HS-27A (cell line): ENCODE measurements at regions not wholly inside any gene's neighbourhood (a gene's known extent, or its start where the extent isn't known, plus 50 kb on each side); places are given as distances from the start of the nearest gene placed in this dataset.
"Not testable (repeated sequence)": the region's sequence is repeated elsewhere in the genome, so short reads cannot be mapped to it uniquely, and the experiment has no call there.

ENCODE experiments used
- DNase-seq: peaks from one replicate; pipeline ENCODE4 v3.0.0-alpha.2; 2012; ENCODE audit warnings: low read depth, missing footprints

- DNase-seq = no peak
These were observed 848.6 kb upstream of the PABPC4L start for GRCh38 chr4:135050086-135050717.

DNA sequence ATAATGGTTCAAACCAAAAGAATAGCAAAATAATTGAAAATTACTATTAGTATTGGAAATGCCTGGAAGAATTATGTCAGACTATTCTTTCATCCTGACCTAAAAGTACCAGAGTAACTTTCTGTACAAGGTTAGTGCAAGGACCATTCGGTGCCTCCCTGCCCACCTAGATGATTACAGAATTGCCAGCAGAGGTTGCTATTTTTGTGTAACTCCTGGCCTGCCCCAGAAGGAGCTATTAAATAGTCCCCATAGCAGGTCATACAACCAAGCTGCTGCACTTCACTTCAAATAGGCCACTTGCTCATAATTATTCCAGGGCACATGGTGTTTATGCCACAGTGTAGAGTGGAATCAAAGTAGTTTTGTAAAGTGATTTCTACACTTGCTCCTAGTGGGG, 831.1 kb upstream of the PABPC4L start:
- DNase-seq = no peak

DNA sequence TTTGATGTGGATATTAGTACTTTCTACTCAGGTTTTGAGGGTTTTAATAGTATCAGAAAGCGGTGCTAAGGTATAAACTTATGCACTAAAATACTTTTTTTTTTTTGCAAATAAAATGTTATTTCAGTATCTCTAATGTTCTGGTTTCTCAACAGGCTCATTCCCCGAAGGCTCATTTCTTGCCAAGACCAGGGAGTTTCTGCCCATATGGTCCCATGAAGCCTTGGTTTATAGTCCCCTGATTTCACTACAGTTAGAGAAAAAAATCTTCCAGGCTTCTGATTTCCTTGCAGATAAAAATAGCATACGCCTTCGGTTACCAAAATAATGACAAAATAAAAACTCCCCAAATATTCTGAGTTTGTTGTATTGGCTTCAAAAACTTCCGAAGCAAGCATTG, 814.2 kb upstream of the PABPC4L start:
- DNase-seq = no peak

- no peak for DNase-seq
These were observed 805.8 kb upstream of the PABPC4L start for GRCh38 chr4:135007400-135007799.

DNA sequence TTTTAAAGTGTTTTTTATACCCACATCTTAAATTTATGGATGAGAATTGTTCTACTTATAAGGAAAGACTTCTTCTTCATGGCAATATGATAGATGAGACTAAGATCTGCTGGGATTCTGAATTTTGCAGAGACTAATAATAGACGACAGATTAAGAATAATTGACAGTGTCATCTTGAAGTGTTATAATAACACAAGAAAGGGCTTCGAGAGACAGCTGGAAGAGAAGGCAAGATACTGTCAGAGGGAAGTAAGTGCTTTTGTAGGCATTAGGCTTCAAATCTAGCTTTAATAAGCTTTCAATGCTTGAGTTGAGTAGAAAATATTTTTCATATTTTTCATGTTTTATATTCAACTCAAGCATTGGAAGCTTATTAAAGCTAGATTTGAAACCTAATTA, 797.6 kb upstream of the PABPC4L start:
- DNase-seq = no peak

- no peak for DNase-seq
These were observed 760.4 kb upstream of the PABPC4L start for GRCh38 chr4:134961963-134962362.

DNA sequence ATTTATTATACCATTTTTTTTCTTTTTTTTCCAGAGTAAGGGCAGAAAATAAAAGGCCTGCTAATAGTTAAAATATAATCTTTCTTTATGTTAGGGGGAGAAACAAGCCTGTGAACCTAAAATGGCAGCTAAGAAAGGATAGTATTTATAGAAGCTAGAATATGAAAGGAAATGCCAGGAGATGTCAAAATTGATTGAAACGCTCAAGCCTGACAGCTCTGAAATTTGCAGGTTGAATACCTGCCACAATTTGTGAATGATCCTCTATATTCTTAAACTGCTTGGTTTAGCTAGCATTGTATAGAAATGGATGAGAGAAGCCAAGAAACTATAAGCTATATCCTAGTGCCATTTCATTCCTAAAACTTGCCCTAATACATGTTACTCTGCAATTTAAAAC, 757.3 kb upstream of the PABPC4L start:
- DNase-seq = no peak

DNA sequence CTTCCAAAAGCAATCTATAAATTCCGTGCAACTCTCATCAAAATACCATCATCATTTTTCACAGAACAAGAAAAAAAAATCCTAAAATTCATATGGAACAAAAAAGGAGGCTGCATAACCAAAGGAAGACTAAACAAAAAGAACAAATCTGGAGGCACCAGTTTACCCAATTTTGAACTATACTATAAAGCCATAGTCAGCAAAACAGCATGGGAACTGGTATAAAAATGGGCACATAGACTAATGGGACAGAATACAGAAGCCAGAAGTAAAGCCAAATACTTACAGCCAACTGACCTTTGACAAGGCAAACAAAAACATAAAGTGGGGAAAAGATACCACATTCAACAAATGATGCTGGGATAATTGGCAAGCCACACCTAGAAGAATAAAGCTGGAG, 753.5 kb upstream of the PABPC4L start:
- no peak for DNase-seq

- DNase-seq = no peak
These were observed 751.2 kb upstream of the PABPC4L start for GRCh38 chr4:134952775-134953174.

DNA sequence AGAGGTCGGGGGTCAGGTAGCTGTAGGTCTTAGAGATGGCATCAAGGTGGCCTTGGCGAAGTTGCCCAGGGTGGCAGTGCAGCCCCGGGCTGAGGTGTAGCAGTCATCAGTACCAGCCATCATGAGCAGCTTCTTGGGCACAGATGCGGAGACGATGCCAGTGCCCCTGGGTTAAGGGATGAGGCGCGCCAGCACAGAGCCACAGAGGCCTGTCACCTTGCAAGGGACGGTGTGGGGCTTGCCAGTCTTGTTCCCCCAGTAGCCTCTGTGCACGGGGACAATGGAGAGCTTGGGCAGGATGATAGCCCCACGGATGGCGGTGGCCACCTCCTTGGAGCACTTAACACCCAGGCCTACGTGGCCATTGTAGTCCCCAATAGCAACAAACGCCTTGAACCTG, 750.7 kb upstream of the PABPC4L start:
- no peak for DNase-seq

DNA sequence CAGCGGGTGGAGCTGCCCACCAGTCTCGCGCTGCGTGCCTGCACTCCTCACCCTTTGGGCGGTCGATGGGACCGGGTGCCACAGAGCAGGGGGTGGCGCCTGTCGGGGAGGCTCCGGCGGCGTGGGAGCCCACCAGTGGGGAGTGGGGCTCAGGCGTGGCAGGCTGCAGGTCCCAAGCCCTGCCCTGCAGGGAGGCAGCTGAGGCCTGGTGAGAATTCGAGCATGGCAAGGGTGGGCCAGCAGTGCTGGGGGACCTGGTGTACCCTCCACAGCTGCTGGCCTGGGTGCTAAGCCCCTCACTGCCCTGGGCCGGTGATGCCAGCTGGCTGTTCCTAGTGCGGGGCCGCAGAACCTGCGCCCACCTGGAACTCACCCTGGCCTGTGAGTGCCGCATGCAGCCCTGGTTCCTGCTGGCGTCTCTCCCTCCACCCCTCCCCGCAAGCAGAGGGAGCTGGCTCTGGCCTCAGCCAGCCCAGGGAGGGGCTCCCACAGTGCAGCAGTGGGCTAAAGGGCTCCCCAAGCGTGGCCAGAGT, 746.6 kb upstream of the PABPC4L start:
- no peak for DNase-seq

- no peak for DNase-seq
These were observed 742.5 kb upstream of the PABPC4L start for GRCh38 chr4:134944115-134944514.

- no peak for DNase-seq
These were observed 734.4 kb upstream of the PABPC4L start for GRCh38 chr4:134936014-134936413.

GRCh38 chr4:134935320-134935719, 733.7 kb upstream of the PABPC4L start:
- DNase-seq = no peak

DNA sequence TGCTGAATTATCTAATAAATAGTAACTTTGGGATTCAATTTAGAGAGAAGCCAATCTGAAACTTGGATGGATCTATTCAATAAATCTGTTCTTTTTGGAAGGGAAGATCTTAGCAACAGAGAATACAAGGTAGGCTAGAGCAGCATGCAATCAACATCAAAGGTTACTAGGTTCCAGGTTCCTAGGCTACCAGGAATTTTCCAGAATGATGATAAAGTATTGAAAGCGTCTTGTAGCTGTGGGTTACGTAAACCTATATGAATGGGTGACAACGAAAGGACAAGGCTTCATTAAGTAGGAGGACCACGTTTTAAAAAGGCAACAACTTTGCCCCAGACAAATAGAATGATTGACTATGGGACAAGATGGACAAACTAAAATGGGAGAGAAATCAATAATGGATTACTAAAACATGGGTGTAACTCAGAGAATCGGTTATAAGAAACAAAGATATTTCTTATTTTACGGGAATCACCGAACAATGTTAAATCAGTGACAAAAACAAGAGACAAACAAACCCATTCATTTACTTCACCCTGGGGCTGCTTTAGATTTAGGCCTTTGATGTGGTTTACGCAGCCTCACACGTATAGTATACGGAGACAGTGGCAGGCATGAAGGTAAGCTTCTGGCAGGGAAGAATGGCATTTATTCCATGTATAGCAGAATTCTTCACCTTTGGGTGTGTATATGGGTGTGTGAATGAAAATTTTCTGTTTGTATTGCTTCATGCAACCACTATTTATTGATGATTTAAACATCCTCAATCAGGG, 732.6 kb upstream of the PABPC4L start:
- DNase-seq = no peak

DNA sequence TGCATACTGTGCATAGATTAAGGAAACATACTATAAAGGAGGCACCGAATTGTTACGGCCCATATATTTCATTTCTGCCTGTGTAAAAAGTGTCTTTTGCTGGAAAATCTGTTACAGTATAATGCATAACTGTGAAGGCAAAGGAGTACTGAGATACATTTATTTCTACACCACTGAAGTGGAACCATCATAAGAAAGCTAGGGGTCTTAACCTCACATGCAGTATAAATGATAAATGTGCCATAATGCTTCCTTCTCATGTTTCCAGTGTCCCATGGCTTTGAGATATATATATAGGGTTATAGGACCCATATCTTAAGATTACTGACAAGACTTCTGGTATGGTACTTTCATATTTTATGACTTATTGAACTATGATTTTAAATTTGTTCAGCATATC, 713.8 kb upstream of the PABPC4L start:
- no peak for DNase-seq

DNA sequence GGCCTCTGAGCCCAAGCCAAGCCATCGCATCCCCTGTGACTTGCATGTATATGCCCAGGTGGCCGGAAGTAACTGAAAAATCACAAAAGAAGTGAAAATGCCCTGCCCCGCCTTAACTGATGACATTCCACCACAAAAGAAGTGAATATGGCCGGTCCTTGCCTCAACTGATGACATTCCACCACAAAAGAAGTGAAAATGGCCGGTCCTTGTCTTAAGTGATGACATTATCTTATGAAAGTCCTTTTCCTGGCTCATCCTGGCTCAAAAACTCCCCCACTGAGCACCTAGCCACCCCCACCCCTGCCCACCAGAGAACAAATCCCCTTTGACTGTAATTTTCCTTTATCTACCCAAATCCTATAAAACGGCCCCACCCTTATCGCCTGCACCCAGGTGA, 712.7 kb upstream of the PABPC4L start:
- not testable (repeated sequence) for DNase-seq

- no peak for DNase-seq
These were observed 710.4 kb upstream of the PABPC4L start for GRCh38 chr4:134911941-134912340.

DNA sequence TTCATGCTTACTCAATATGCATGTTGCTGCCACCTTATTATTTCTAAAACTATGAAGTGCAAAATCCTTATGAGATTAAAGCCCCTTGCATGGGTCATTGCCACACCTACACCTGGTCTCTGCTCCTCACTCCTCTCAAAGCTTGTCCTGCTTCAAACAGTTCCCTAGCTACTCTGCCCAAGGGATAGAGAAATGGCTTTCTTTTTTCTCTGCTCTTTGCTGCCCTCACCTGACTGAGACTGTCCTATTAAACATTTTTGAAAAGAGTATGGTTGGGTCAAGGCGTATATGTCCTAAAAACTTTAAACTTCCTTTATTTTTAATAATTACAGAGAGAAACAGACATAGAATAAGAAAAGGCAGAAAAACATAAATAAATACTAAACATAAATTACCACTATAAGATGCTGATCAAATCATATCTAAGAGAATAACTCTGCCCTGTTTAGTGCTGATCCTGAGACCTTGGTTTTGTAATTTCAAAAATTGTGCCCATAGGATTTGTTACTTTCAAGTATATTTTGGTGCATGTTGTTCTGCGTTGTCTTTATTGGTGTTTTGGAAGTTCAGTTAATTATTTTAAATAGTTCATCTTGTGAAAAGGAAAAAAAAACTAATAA, 704.9 kb upstream of the PABPC4L start:
- DNase-seq = no peak

DNA sequence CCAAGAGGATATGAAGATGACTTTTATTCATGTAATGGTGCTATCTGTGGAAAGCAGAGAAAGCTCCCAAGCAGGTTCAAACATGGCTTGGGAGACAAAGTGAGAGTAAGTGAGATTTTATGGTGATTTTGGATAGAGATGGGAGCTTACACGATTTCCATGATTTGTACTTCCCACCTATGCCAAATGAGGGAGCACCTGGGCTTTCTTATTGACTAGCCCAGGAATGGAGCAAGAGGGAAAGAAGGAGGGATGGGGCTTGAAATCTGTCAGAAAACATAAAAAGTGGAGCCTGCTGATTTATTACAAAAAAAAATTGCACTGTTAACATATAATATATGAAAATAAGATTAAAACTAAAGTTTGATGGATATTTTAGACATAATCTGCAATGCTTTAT, 703.5 kb upstream of the PABPC4L start:
- DNase-seq = no peak

DNA sequence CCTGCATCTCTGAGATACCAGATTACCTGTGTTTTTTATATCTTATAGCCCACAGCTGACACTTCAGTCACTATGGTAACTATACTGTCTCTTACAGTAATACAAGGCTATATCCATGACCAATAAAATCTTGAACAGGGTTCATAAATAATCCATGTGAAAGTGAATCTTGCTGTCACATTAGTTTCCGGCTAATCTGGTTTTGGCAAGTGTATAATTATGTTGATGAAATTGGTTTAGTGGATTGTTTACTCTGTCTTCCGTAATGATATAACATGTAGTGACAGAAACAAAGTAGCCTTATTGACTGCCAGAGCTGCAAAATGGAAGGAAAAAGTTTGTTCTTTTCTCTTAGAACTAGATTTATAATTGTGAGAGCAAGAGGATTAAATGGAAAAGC, 686.6 kb upstream of the PABPC4L start:
- DNase-seq = no peak

- DNase-seq = no peak
These were observed 683.8 kb upstream of the PABPC4L start for GRCh38 chr4:134885436-134885835.

DNA sequence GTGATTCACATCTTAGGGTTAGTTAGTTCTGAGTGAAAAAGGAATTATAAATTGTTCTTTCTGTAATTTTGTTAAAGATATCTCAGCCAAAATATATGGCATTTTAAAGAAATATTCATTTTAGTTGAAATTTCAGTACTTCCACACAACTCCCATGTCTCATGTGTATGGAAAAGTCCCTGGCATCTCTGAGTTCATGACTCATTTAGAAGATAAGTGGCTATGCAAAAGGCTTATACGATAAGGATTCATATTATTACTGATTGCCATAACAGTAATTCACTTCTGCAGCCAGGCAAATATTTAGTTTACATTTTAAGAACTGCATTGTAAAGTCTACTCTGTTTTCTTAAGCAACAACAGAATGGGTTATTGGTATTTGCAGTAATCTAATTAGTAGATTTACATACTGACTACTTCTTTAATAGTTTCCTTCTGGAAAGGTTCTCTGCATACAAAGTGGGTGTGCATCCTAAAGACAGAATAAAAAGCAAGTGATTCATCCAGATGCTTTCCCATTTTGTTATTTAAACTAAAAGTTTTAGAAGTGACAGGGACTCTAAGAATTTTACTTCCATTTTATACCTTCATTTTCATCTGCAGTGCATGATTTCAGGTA, 682.4 kb upstream of the PABPC4L start:
- no peak for DNase-seq
